ENCODE measurements at regions not wholly inside any gene's neighbourhood (a gene's known extent, or its start where the extent isn't known, plus 50 kb on each side); places are given as distances from the start of the nearest gene placed in this dataset.

DNA sequence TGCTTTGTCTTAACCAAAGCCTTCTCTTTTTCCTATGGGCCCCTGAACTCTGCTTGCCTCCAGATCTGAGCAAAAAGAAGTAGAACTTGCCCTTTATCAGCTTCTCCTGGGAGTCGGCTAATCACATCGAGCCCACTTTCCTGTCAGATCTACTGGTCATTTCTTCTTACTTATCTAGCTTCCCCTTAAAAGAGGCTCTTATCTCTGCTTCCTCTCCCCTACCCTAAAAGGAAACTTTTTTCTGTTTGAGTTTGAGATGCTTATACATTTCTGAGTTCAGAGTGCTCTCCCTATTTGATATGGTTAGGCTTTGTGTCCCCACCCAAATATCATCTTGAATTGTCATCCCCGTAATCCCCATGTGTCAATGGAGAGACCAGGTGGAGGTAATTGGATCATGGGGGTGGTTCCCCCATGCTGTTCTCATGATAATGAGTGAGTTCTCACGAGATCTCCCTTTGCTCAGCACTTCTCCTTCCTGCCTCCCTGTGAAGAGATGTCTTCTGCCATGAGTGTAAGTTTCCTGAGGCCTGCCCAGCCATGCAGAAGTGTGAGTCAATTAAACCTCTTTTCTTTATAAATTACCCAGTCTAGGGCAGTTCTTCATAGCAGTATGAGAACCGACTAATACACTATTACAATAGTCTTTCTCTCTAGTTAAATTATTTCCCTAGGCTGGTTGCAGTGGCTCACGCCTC lies 114.7 kb upstream of the AMN1 start:
- TF ChIP-seq, protein P1, sequence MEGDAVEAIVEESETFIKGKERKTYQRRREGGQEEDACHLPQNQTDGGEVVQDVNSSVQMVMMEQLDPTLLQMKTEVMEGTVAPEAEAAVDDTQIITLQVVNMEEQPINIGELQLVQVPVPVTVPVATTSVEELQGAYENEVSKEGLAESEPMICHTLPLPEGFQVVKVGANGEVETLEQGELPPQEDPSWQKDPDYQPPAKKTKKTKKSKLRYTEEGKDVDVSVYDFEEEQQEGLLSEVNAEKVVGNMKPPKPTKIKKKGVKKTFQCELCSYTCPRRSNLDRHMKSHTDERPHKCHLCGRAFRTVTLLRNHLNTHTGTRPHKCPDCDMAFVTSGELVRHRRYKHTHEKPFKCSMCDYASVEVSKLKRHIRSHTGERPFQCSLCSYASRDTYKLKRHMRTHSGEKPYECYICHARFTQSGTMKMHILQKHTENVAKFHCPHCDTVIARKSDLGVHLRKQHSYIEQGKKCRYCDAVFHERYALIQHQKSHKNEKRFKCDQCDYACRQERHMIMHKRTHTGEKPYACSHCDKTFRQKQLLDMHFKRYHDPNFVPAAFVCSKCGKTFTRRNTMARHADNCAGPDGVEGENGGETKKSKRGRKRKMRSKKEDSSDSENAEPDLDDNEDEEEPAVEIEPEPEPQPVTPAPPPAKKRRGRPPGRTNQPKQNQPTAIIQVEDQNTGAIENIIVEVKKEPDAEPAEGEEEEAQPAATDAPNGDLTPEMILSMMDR (conservative IDR thresholded peaks at IDR 0.05) = no peak
- Histone ChIP-seq H3K23ac (ENCODE audit: insufficient read length, low read depth, low read length) (no peak overlapping the region), H3K27ac (ENCODE audit: insufficient read length, low read depth, low read length) (no peak overlapping the region), H3K14ac (ENCODE audit: insufficient read depth, low read length) (no peak overlapping the region), H3K4me2 (ENCODE audit: insufficient read depth, insufficient read length, low read length) (no peak overlapping the region), H4K5ac (ENCODE audit: insufficient read length, low read depth, low read length) (no peak overlapping the region), H3K79me1 (ENCODE audit: insufficient read depth, low read depth, low read length, poor library complexity, severe bottlenecking) (no peaks in the 10 kb centered on the region), H2BK15ac (ENCODE audit: low read depth, low read length) (no peak overlapping the region), H4K91ac (ENCODE audit: insufficient read length, low read depth, low read length) (no peak overlapping the region), H3K4me1 (ENCODE audit: insufficient read depth, low read length) (no peaks in the 10 kb centered on the region), H3K56ac (ENCODE audit: insufficient read length, low read depth, low read length) (no peak overlapping the region), H2BK5ac (ENCODE audit: insufficient read length, low read length) (no peak overlapping the region), H2BK12ac (ENCODE audit: insufficient read length, low read depth, low read length) (no peak overlapping the region), H2BK20ac (ENCODE audit: low read depth, low read length, poor library complexity, severe bottlenecking) (no peak overlapping the region), H3K9ac (ENCODE audit: extremely low read depth, insufficient read length, low read length) (no peak overlapping the region), H3T11ph (ENCODE audit: low read length) (no peak overlapping the region), H3K9me3 (ENCODE audit: control insufficient read depth, low read depth, low read length) (peaks cover 11% of the 10 kb centered on the region), H3K27me3 (ENCODE audit: insufficient read depth, low read length) (no peaks in the 10 kb centered on the region), H4K20me1 (ENCODE audit: control insufficient read depth, insufficient read depth, insufficient read length) (no peaks in the 10 kb centered on the region), H2BK120ac (ENCODE audit: low read depth, low read length, poor library complexity, severe bottlenecking) (no peak overlapping the region), H3K79me2 (ENCODE audit: insufficient read depth, low read length) (no peaks in the 10 kb centered on the region), H3K23me2 (ENCODE audit: insufficient read length, low read depth, low read length, poor library complexity, severe bottlenecking) (no peaks in the 10 kb centered on the region), H4K8ac (replicated peaks; ENCODE audit: insufficient read length, low read depth, low read length) (no peak overlapping the region), H3K18ac (ENCODE audit: insufficient read length, low read depth, low read length) (no peak overlapping the region), H2AK5ac (ENCODE audit: insufficient read length, low read length) (no peak overlapping the region), H3K4ac (ENCODE audit: low read depth, low read length) (no peak overlapping the region), H2AFZ (ENCODE audit: low read length) (no peak overlapping the region)
- no peak for DNase-seq
- Mint-ChIP-seq H3K36me3 (ENCODE audit: insufficient read depth in 1 of 3, low read depth in 3 of 3) (peaks cover 9 to 30% (median 24%) of the 10 kb centered on the region in 3 experiments), H3K4me1 (no peaks in the 10 kb centered on the region; a peak in 1 of 4 replicates), H3K27me3 (ENCODE audit: low read depth) (no peaks in the 10 kb centered on the region), H3K27ac (no peak overlapping the region; a peak in 1 of 7 replicates), H3K9me3 (peaks cover 26 to 58% of the 10 kb centered on the region in 2 experiments), H3K4me3 (no peak overlapping the region)
- no CpG with 5 or more reads among the region's 6 CpGs for WGBS (ENCODE audit: extremely low coverage, insufficient read length, low lambda C conversion rate)
